ENCODE measurements at regions not wholly inside any gene's neighbourhood (a gene's known extent, or its start where the extent isn't known, plus 50 kb on each side); places are given as distances from the start of the nearest gene placed in this dataset.
"Not testable (repeated sequence)": the region's sequence is repeated elsewhere in the genome, so short reads cannot be mapped to it uniquely, and the experiment has no call there.

GRCh38 chr1:238601604-238602003 is 710.9 kb upstream of the ZP4 start:
- DNase-seq (ENCODE audit: low read depth in 3 of 3, low spot score in 2 of 3): not testable (repeated sequence)

GRCh38 chr1:238596703-238597102 is 706.0 kb upstream of the ZP4 start:
- DNase-seq (ENCODE audit: low read depth in 3 of 3, low spot score in 2 of 3): no peak

- DNase-seq (ENCODE audit: low read depth in 3 of 3, low spot score in 2 of 3): peak; percentile 42 to 51 (median 43)
Observed at GRCh38 chr1:238592621-238593020, 701.9 kb upstream of the ZP4 start.

- no peak for DNase-seq (ENCODE audit: low read depth in 3 of 3, low spot score in 2 of 3)
Observed at GRCh38 chr1:238589843-238590435, 699.2 kb upstream of the ZP4 start.

GRCh38 chr1:238582816-238583215 is 692.1 kb upstream of the ZP4 start:
- no peak for DNase-seq (ENCODE audit: low read depth in 3 of 3, low spot score in 2 of 3)

- no peak for DNase-seq (ENCODE audit: low read depth in 3 of 3, low spot score in 2 of 3)
Observed at GRCh38 chr1:238581332-238581731, 690.6 kb upstream of the ZP4 start.

- no peak for DNase-seq (ENCODE audit: low read depth in 3 of 3, low spot score in 2 of 3)
Observed at GRCh38 chr1:238568735-238569134, 678.0 kb upstream of the ZP4 start.

GRCh38 chr1:238562341-238562740 is 671.6 kb upstream of the ZP4 start:
- DNase-seq (ENCODE audit: low read depth in 3 of 3, low spot score in 2 of 3): no peak

- no peak for DNase-seq (ENCODE audit: low read depth in 3 of 3, low spot score in 2 of 3)
Observed at GRCh38 chr1:238558746-238559145, 668.0 kb upstream of the ZP4 start.

GRCh38 chr1:238558156-238558555 is 667.4 kb upstream of the ZP4 start:
- DNase-seq (ENCODE audit: low read depth in 3 of 3, low spot score in 2 of 3): no peak

- peak in 1 of 3 donors; percentile 1 for DNase-seq (ENCODE audit: low read depth in 3 of 3, low spot score in 2 of 3)
Observed at GRCh38 chr1:238552271-238552670, 661.5 kb upstream of the ZP4 start.

- no peak for DNase-seq (ENCODE audit: low read depth in 3 of 3, low spot score in 2 of 3)
Observed at GRCh38 chr1:238549137-238549536, 658.4 kb upstream of the ZP4 start.

GRCh38 chr1:238546118-238546517 is 655.4 kb upstream of the ZP4 start:
- DNase-seq (ENCODE audit: low read depth in 3 of 3, low spot score in 2 of 3): no peak

- DNase-seq (ENCODE audit: low read depth in 3 of 3, low spot score in 2 of 3): no peak
Observed at GRCh38 chr1:238537641-238538040, 646.9 kb upstream of the ZP4 start.

GRCh38 chr1:238530209-238530851 is 639.6 kb upstream of the ZP4 start:
- DNase-seq (ENCODE audit: low read depth in 3 of 3, low spot score in 2 of 3): no peak

GRCh38 chr1:238517711-238518110 is 627.0 kb upstream of the ZP4 start:
- DNase-seq (ENCODE audit: low read depth in 3 of 3, low spot score in 2 of 3): no peak

GRCh38 chr1:238501290-238501689 is 610.6 kb upstream of the ZP4 start:
- DNase-seq (ENCODE audit: low read depth in 3 of 3, low spot score in 2 of 3): no peak

GRCh38 chr1:238499021-238499420 is 608.3 kb upstream of the ZP4 start:
- no peak for DNase-seq (ENCODE audit: low read depth in 3 of 3, low spot score in 2 of 3)

GRCh38 chr1:238492271-238492670 is 601.5 kb upstream of the ZP4 start:
- no peak for DNase-seq (ENCODE audit: low read depth in 3 of 3, low spot score in 2 of 3)

GRCh38 chr1:238491265-238491664 is 600.5 kb upstream of the ZP4 start:
- DNase-seq (ENCODE audit: low read depth in 3 of 3, low spot score in 2 of 3): no peak

- DNase-seq (ENCODE audit: low read depth in 3 of 3, low spot score in 2 of 3): no peak
Observed at GRCh38 chr1:238489006-238489405, 598.3 kb upstream of the ZP4 start.

- DNase-seq (ENCODE audit: low read depth in 3 of 3, low spot score in 2 of 3): no peak
Observed at GRCh38 chr1:238488401-238488800, 597.7 kb upstream of the ZP4 start.

- no peak for DNase-seq (ENCODE audit: low read depth in 3 of 3, low spot score in 2 of 3)
Observed at GRCh38 chr1:238487931-238488330, 597.2 kb upstream of the ZP4 start.
